GM19238 (cell line): ENCODE measurements at regions not wholly inside any gene's neighbourhood (a gene's known extent, or its start where the extent isn't known, plus 50 kb on each side); places are given as distances from the start of the nearest gene placed in this dataset.

Source experiments
- DNase-seq: peaks from one replicate; pipeline ENCODE4 v3.0.0; 2011; ENCODE audit warnings: low spot score; ENCODE audit not compliant: insufficient read length

DNA sequence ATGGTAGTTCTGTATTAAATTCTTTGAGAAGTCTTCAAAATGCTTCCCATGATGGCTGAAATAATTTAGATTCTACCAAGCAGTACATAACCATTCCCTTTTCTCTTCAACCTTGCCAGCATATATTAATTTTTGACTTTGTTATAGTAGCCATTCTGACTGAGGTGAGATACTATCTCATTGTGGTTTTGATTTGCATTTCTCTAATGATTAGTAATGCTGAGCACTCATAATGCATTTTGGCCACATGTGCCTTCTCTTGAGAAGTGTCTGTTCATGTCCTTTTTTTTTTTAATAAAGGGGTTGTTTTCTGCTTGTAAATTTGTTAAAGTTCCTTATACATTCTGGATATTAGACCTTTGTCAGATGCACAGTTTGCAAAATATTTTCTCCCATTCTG, 173.9 kb downstream of the CALCRL start:
- no peak for DNase-seq

DNA sequence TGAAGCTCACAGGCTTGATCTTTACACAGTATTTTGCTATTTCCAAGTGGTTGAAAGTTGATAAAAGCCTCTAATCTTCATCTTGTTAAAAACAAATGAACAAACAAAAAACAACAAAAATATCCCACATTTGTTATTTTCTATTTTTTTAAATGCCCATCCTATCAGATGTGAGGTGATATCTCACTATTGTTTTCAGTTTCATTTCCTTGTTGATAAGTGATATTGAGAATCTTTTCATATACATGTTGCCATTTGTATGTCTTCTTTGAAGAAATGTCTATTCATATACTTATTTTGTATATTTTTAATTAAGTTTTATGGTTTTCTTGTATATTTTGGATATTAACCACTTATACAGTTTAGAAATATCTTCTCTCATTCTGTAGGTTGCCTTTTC, 175.8 kb downstream of the CALCRL start:
- no peak for DNase-seq

DNA sequence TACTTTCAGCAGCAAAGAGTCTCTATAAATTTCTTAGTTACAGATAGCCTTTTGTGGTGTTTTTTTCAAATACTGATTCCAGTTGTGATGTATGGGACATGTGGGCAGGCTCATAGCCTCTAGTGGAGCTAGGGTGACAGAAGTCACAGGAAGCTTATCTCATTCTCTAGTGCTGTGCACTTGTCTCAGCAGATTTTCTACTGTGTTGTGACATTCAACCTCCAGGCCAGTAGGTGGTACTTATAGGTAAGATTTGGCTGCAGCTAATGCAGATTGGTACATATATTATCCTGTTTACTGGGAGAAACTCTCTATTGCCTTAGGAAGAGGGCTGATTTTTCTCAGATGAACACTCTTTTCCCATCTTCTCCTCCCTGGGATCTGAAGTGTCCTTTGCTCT, 176.2 kb downstream of the CALCRL start:
- DNase-seq, result no peak

DNA sequence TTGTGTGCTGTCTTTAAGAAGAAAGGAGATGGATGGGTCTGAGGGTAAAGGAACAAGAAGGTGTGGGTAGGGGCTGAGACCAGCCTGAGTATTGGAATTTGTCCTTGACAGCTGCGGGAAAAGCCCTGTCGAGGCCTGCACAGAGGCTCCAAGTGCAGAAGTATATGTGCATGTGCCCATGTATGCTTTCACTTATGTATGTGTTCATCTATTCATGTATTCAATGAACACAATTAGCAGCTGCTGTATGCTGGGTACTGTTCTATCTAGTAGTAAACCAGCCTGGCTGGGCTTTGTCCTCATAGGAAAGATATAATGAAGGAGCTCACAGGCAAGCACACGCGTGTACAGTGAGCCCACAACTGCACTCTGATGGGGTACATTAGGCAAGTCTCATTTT, 181.4 kb downstream of the CALCRL start:
- no peak for DNase-seq

DNA sequence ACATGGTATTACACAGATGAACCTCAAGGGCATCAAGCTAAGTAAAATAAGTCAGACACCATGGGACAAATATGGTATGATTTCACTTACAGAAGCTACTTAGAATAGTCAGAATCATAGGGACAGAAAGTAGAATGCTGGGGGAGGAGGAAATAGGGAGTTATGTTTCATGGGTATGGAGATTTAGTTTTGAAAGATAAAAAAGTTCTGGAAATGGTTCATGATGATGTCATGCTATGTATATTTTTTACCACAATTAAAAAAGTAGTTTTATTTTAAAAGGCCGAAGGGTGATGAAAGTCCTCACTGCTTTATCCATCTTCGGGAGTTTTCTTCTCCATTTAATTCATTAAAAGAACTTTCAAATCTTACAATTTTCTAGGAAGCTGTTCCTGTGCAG, 181.9 kb downstream of the CALCRL start:
- DNase-seq, result no peak

DNA sequence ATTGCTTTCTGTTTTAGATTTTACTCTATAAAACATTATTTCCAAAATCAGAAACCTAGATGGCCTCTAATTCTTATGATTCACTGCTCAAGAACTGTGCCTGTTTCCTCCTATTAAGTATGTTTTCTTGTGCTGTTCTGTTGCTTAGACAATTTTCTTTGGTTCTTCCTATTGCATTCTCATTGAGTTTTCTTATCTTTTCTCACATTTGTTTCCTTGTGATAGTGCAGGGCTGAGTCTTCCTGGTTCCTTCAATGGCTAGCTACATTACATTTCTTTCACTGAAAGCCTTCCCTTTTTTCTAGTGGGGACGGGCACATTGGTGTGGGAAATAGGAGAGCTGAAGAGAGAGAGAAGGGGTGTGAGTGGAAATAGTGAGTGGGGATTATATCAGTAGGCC, 183.4 kb downstream of the CALCRL start:
- DNase-seq, result no peak

DNA sequence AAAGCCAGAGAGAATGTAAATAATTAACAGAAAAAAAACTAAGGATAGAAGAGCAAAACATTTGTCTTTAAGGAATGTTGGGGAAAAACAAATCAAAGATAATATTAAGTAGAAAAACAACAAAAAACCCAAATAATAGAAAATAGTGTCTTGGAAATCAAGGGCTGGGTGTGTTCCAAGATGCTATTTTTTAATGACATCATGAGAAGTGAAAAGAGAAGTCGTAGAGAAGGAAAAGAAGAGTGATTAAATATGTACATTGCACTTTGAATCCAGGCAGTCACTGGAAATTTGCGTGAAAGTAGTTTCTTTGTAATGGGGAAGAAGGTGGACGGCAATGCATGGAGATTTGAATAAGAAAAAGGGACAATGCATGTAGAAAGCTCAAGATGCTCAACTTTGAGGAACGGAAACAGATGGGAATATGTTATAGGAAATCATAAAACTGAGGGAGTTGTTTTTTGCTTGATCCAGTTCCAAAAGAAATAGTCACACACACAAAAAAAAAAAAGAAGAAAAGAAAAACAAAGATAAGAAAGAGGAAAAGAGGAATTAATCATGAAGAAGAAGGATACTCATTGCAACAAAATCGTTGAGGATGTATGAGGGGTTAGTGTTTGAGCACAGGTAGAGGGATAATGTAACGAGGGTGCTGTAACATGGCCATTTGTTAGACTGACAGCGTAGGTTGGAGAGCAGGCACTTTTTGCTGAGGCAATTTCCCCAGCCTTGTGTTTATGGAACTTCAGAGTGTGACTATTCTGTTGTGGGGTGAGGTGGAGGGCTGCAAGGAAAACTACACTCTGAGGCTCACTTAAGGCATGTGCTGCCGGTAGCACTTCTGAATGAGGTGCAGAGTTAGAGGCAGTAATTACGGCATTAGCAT, 184.1 kb downstream of the CALCRL start:
- DNase-seq, result no peak

DNA sequence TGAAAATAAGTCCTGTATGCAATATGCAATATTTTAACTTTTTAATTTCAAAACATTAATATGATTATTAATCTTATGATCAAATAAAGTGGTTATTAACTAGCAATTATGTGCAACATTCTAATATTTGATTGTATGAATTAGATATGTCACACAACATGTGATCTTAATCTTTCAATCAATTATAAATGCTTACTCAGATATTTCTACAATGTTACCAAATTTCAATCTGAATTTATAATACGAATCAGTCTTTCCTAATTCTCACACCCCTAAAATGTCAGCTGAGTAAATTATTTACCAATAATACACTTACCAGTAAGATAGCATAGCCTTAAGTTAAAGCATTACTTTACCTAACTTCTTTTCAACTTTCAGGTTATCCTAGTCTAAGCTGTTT, 186.3 kb downstream of the CALCRL start:
- DNase-seq, result no peak

DNA sequence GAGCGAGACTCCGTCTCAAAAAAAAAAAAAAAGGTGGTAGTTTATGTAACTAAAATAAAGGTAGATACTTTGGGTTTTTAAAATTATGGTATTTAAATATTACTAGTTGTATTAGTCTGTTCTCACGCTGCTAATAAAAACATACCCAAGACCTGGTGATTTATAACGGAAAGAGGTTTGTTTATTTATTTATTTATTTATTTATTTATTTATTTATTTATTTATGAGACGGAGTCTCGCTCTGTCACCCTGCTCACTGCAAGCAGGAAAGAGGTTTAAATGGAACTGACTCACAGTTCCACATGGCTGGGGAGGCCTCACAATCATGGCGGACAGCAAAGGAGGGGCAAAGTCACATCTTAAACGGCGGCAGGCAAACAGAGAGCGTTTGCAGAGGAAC, 196.0 kb downstream of the CALCRL start:
- no peak for DNase-seq

DNA sequence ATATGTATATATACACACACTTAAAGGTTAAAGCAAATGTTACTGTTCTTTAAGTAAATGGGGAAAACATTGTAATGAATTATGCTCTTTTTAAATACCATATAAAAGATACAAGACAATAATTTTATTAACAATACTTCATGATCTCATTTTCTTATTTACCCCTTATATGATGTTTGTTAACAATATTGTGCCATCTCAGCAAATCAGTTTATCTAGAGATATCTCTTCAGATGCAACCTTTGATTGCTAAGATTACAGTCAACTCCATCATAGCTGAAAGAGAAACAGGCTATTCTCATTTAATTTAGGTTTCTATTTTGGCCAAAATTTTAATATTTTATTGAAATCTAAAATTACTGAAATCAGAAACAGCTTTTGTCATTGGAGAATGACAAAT, 197.9 kb downstream of the CALCRL start:
- no peak for DNase-seq

DNA sequence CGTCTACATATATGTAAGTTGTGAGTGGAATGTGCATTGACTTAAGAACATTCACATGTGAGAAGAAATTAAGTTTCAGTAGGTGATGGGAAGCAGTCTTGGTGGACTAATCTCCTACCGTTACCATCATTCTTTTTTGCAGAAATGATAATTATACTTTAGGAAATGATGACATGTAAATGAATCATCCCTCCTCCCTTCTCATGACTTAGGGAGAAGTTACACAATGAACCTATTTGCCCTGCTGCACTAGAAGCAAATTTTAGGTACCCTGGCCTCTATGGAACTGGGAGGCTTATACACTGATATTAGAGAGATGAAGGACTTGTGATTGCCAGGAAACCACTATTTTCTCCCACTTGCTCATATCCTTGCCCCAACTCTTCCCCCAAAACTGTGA, 214.2 kb downstream of the CALCRL start:
- DNase-seq, result no peak

DNA sequence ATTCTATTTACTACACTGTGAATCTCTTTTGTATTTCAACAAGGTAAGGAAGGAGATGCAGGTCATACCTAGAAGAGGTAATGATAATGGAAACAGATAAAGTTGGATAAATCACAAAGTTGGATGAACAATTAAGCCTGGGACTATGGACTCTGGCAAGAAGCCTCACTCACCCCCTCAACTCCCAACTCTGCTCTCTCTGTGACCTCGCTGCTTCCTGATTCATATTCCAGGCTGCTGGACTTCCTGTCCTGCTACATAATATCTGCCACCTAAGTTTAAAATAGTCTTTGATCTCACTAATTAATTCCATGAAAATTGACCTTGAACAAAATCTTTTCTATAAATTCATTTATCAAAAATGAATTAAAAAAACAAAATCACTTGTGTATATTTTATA, 215.3 kb downstream of the CALCRL start:
- no peak for DNase-seq

DNA sequence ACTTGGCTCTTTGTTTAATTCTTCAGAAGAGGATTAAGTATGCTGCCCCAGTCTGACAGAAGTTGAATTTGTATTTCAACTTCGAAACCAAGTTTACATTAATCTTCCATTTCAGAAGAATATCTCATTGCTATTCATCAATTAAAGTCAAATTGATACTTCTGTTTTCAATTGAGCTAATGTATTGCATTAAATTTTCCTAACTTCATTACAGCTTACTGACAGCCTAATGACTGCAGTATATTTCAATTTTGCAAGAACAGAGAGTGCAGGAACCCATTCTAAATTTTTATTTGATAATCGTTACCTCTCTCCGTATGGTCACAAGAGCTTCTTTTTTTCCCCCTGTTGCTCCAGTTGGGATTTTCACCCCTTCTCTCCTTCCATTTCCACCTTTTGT, 218.0 kb downstream of the CALCRL start:
- DNase-seq, result no peak

DNA sequence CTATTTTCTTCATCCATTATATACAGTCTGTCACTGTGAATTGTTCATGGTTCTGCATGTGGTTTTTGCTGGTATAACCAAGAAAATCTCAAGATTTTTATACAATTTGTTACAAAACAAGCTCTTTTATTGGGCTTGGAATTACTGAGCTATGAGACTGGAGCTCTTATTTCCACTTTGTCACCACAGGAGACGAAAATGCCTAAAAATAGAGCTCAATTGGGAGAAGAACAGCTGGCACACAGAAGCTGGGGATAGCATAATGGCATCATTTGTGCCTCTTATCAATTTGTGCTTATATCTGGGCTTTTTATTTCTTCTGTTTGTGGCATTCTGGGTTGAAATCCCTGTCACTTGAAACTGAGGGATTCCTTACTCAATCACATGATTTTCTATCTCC, 219.1 kb downstream of the CALCRL start:
- DNase-seq, result no peak

DNA sequence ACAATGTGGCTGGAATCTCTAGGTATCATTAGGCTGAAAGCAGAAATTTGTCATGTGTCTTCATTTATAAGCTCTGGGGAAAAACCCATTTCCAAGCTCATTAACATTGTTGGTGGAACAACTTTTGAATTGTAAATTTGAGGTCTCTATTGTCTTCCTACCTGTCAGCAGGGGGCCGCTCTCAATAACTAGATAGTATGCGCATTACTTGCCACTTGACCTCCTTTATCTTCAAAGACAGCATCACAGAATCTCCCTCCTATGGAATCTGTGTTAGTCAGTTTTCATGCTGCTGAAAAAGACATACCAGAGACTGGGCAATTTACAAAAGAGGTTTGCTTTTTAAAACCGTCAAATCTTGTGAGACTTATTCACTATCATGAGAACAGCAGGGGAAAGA, 223.1 kb downstream of the CALCRL start:
- no peak for DNase-seq

DNA sequence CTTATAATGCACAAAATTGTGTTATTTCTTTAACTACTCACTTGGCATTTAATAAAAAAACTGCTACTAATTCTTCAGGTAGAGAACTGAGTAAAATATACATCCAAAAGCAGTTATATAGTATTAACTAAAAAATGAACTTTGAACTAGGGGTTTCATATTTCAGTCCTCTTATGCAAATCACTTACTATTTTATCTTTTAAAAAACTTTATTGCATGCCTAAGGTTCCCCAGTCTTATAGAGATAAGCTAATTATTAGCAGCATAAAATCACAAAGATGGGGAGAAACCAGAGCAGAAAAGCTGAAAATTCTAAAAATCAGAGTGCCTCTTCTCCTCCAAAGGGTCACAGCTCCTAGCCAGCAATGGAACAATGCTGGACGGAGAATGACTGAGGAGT, 228.0 kb downstream of the CALCRL start:
- DNase-seq, result no peak

DNA sequence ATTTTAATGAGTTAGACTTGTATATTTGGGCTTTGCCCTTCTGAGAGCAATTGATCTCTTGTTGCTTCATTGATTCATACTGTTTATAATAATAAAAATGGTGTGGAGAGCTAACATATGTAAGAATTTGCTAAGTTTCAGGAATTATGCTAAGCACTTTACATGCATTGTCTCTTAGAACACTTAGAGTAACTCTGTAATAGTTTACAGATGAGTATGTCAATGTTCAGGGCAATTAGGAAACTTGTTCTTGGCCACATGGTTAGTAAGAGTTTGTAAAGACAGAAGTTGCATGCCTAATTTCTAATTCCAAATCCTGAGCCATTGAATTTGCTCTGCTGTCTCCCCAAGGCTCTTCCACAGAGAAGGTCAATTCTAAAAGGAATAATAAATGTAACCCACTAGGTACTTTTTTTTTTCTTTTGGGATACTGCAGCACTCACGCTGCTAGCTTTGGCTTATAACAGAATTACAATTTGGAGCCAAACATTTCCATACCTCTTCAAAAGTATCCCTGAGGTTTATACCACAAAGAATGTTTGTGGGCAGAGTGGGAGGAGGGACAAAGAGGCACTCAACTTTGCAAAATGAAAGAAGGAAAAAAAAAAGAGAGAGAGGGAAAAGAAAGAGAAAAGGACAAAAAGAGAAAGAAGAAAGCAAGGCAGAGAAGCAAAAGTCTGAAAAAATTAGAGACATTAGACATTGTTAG, 232.4 kb downstream of the CALCRL start:
- no peak for DNase-seq

DNA sequence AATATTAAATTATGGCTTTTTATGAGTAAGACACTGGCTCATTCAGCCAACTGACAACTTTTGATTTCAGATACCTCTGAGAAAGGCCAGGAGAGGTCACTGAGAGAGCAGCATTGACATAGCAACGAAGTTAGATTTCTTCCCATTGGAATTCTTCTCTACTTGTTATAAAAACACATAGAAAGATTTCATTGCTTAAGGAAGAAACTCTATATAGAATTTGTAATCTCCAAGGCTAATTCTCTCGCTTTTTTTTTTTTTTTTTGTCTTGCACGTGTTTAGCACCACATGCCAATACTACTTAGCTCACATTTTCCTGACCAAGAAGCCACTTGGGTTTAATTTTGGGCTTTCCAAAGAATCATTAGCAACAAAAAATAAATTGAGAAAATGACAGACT, 233.7 kb downstream of the CALCRL start:
- DNase-seq, result no peak

DNA sequence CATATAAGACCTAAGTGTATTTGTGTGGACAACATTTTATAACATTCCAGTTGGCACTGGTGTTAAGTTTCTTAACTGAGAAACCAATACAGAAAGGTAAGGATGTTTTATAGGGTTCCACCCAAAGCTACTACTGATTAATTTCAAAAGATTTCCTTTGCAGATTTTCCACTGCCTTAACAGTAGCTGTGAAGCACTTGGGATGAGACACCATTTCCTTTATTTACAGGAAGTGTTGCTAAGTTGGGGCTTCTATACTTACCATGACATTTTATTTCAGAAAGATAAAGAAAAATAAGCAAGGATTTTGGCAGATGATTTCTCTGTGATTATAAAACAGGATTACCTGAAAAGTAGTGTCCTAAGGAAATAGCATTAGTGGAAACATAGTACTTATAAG, 234.3 kb downstream of the CALCRL start:
- DNase-seq, result no peak

DNA sequence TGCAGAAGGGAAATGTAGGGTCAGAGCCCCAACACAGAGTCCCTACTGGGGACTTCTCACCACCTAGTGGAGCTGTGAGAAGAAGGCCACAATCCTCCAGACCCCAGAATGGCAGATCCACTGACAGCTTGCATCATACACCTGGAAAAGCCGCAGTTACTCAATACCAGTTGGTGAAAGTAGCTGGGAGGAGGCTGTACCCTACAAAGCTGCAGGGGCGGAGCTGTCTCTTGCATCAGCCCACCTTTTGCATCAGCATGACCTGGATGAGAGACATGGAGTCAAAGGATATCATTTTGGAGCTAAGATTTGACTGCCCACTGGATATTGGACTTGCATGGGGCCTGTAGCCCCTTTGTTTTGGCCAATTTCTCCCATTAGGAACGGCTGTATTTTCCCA, 237.3 kb downstream of the CALCRL start:
- DNase-seq, result no peak

DNA sequence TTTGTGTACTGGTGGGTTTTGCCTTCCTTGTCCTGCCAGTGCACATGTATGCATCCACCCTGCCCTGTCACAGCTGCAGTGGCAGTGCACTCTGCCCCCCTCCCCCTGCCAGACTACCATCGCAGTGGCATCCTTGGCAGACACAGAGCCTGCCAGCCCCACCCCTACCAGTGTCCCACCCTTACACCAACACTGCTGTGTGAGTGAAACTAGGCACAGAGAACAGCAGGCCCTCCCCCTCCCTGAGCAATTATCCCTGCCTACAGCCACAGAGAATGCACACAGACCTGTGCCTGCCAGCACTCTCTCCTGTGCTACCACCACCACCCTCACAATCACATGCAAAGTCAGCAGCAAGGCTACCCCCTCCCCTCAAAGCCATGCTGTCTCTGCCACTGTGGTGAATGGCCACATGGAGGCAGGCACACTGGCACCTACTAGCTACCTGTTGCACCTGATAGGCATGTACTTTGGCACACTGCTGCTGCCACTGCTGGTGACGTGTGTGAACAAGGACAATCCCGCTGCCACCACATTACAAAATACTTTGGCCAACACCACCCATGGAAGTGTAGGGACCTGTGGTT, 239.8 kb downstream of the CALCRL start:
- no peak for DNase-seq

DNA sequence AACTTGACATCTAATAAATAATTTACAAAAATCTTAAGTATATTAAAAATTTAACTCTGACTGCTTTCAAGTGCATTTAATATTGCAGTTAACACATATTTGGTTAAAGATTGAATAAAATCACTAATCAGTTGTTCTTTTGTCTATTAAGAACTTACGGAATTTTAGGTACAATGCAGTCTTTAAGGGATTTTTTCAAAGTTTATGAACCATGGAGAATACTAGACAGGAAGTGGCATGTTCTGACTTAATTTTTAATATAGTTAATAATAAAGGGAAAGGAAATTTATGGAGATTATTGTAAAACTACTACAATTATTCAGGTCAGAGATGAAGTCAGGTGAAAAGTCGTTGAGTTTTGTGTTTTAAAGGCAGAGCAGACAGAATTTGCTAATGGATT, 240.9 kb downstream of the CALCRL start:
- no peak for DNase-seq

DNA sequence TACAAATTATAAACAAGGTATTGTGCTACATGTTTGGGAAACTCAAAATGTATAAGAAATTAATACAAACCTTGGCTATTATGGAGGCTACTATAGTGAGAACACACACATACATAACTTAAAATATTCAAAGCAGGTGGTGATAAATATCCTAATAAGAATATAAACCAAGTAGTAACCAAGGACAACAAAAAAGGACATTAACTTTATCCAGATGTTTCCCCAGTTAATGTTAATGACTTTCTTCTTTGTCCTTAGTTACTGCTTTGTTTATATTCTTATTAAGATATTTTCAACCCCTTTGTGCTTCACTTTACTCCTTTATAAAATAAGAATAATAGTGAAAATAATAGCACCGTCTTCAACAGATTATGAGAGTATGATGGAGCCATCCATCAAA, 241.6 kb downstream of the CALCRL start:
- no peak for DNase-seq
